ENCODE measurements at regions not wholly inside any gene's neighbourhood (a gene's known extent, or its start where the extent isn't known, plus 50 kb on each side); places are given as distances from the start of the nearest gene placed in this dataset.
A peak's percentile ranks its signal among the peaks of the same experiment; 100 is the strongest.

DNA sequence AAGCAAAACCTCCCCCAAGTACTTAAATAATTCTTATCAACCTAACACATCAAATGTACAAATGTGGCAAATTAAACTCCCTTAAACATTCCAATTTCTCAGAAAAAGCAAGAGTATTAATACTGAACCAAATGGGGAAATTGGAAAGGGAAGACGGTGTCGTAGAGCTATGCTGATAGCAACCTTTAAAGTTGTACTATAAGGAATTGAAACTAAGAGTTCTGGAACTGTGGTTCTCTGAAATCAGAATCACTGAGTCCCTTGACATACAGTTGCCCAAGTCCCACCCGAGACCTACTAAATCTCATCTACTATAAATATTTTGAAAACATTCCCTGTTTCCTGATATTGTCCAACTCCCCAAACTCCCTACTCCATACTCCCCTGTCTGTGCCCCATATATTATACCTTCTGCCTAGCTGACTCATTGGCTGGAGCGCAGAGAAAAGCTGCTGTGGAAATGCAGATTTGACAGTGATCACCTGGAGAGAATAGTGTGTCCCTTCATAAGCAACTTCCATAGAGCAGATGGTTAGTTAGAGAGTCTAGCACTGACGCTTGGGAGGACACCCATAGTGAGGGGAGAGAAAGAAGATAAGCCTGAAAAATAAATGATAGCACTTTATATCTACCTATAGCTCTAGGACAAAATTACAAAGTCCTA, 51.4 kb upstream of the ITM2B start:
- no peak for DNase-seq (ENCODE audit: low spot score)

DNA sequence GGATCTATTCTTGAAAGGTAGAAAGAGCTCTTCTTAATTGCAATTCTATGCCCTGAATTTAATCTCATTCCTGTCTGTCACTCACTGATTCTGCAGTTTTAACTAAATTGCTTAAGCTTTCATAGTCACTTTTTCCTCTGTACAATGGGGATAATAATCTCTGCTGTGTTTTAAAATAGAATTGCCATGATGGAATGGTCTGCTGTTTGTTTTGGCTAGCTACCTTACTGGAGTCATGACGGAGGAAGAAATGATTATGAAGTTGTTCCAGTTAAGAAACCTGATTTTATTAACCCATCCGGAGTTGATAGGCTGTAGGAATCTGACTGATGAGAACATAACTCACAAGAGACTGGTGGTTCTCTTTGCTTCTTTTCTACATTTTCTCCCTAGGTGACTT, 54.9 kb upstream of the ITM2B start:
- no peak for DNase-seq (ENCODE audit: low spot score)

- no peak for DNase-seq (ENCODE audit: low spot score)
Observed at GRCh38 chr13:48176781-48177180, 56.2 kb upstream of the ITM2B start.

DNA sequence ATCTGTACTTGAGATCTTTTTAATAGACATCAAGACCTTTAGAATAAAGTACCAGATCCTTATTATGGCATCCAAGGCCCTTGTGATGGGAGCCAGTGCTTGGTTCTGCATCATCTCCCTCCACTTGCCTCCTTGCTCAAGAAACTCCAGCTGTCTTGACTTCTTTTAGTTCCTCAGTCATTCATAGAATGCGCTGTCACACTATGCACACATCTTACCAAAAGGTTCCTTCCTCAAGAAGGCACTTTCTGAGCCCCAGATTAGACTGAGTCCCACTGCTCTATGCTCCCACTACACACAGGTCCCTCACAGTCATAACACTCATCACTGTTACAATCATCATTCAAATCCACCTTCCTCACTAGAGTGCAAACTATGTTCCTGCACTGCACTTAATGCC, 57.8 kb upstream of the ITM2B start:
- DNase-seq (ENCODE audit: low spot score), result no peak

- no peak for DNase-seq (ENCODE audit: low spot score)
Observed at GRCh38 chr13:48167866-48168265, 65.1 kb upstream of the ITM2B start.

- no peak for DNase-seq (ENCODE audit: low spot score)
Observed at GRCh38 chr13:48165727-48166126, 67.3 kb upstream of the ITM2B start.

DNA sequence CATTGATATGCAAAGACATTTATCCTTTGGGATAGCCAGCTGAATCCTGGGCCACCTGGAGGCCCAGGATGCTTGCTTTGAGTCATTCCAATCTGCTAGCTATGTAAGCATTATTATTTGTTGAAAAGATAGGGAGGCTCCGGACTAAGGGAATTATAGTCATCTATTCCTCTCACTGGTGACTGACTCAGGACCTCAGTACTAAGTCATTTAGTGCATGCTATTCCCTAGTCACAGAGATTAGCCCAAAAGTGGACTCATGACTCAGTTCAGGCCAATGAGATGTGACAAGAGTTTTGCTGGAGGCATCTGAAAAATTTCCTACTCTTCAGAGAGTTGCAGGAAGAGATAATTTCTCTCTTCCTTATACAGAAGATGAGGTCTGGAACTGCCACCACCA, 67.9 kb upstream of the ITM2B start:
- no peak for DNase-seq (ENCODE audit: low spot score)

DNA sequence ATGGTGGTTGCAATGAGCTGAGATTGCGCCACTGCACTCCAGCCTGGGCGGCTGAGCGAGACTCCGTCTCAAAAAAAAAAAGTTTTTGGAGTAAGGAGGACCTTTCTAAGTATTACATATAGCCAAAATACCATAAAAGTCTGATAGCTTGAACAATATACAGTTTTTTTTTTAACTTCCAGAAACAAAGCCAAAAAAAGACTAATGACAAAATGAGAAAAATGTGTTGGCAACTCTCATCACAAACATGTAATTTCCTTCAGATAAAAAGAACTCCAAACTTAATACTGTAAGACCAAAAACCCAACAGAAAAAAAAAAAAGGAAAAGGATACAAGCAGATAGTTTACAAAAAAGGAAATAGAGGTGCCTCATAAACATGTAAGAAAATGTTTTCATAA, 68.2 kb upstream of the MED4 start:
- no peak for DNase-seq (ENCODE audit: low spot score)

GRCh38 chr13:48162217-48162616, 67.3 kb upstream of the MED4 start:
- no peak for DNase-seq (ENCODE audit: low spot score)

GRCh38 chr13:48161530-48162179, 66.8 kb upstream of the MED4 start:
- DNase-seq (ENCODE audit: low spot score), result peak; percentile 44

DNA sequence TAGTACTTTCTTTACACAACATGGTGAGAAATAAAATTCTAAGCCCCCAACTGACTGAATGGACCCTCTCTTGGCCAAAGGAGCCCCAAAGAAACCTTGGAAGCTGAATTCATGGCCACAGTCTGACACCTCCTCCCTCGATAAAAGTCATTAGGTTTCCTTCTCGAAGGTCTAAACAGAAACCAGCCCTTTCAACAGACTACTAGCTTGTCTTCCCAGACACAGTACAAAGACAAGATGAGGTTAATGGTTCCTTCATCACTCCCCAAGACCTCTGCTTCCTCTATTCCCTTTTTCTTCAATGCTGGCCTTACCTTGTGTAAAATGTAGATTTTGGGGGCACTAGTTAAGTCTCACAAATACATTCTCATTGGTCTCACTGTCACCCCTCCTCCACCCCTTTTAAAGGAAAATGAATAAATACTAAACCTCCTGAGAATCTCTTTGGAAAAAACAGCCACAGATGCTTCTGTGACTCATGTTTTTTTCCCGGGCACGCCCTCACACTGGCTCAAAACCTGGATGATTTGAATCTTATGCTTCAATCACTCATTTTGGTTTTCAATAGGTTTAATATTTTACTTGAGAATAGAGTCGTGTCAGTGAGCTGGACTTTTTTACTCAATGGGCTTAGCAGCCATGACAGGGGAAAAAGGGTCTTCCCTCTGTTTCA, 65.8 kb upstream of the MED4 start:
- DNase-seq (ENCODE audit: low spot score), result peak; percentile 41

DNA sequence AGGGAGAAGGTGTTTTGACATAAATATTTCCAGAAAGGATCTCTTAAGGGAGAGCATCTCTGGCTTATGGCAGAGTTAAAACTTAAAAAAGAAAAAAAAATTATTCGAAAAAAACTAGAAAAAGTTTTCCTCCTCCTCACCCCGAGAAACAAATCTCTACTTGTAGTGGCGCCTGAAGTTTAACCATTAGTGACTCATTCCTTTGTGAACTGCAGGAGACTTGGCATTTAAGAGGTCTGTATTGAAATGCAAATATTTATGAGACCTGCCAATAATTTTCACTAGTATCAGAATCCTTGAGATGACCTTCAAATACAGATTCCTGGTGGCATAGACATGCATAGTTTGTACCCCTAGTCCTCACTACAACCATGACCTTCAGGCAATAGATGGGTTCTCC, 64.9 kb upstream of the MED4 start:
- DNase-seq (ENCODE audit: low spot score), result peak; percentile 22

DNA sequence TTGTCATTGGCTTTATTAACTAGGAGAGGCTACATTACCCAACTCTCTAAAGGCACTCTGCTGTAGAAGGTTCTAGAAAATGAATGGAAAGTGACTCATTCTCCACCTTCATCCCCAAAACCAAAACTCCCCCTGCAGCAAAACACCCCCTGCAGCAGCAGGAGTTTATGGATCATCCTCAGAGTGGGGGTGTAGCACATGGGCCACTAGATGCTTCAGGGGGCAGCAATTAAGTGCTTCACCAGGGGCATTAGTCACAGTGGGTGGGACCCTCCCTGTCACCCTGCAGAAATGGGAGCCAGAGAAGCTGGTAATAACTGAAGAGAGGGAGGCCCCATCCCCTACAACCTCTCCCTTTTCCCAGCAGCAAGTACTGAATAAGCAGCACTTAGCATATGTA, 64.5 kb upstream of the MED4 start:
- peak; percentile 36 for DNase-seq (ENCODE audit: low spot score)

DNA sequence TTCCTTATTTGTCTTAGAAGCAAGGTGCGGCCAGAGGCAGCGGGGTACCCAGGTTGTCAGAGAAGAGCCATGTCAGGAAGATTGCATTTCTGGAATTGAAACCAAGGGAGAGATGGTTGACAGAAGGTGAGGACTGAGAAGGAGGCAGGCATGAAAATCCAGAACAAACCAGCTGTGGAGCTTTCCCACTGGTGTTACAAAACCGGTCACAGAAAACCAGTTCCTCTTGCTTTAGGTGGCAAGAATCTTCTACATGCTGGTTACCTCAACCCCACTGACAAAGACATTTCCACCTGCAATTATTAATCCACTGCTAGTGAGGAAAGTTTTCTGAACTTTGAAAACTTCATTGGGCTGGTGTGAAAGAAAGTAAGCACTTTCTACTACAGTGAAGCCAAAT, 64.0 kb upstream of the MED4 start:
- peak; percentile 67 for DNase-seq (ENCODE audit: low spot score)

GRCh38 chr13:48158290-48158689, 63.4 kb upstream of the MED4 start:
- DNase-seq (ENCODE audit: low spot score), result peak; percentile 60

DNA sequence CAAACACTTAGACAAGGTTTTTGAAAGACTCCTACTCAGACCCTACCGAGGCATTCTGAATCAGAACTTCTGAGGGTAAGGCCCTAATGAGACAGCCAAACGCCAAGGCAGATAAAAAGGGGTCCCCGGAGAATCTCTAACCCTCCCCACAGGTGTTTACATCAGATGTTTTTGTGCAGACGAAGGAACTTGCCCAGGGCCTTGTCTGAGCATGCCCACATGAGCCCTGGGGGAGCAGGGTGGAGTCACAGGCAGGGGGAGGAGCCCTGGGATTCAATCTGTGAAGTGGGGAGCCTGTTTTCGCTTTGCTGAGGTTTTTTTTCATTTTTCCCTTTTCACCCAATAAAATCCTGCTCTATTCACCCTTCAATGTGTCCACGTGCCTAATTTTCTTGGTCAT, 61.6 kb upstream of the MED4 start:
- peak; percentile 58 for DNase-seq (ENCODE audit: low spot score)

DNA sequence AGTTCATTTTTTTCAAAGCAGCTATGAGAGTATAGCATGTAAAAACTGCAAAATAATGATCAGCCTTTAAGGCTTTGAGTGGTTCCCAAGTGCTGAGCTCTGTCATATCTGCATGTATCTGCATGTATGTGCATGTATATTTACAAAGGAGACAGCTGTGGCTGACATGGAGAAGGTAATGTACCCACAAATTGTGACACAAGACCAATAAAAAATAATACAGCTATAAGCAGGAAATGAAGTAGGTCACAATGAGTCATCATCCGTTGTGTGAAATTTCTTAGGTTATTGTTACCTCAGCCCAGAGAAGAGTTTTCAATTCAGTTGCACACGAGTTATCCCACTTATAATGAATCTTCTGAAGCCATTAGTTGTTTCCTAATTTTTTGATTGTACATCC, 60.9 kb upstream of the MED4 start:
- no peak for DNase-seq (ENCODE audit: low spot score)

- no peak for DNase-seq (ENCODE audit: low spot score)
Observed at GRCh38 chr13:48154671-48155070, 59.8 kb upstream of the MED4 start.

- no peak for DNase-seq (ENCODE audit: low spot score)
Observed at GRCh38 chr13:48153186-48153585, 58.3 kb upstream of the MED4 start.

DNA sequence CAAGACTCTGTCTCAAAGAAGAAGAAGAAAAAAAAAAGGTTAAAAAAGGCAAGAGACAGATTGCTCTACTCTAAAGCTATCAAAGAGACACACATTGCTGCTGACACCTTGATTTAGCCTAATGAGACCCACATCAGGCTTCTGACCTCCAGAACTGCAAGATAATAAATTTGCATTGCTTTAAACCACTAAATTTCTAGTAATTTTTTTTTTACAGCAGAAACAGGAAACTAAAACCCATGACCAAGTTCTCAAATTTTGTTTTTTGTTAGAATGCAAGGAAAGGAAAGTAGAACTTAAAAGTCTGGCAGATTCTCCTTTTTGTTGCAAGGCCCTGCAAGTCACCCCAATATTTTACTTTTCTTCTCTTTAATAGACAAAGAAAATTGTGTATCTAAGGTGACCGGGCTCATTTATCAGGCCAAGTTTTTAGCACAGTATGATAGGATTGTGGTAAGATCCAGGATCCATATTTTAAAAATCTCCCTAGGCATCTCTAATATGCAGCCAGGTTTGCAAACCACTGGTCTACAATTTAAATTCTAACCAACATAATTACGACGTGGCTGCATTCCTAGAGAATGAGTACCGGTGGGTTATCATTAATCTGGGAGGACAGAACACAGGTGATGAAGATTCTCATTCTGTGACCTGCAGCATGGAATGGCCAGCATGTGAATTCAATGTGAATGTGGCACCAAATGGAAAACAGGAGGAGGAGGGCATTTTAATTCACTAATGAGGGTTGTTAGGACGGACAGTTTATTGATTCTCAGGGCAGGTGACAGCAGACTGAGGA, 56.7 kb upstream of the MED4 start:
- DNase-seq (ENCODE audit: low spot score), result no peak

GRCh38 chr13:48148454-48148853, 53.5 kb upstream of the MED4 start:
- DNase-seq (ENCODE audit: low spot score), result no peak

- DNase-seq (ENCODE audit: low spot score), result no peak
Observed at GRCh38 chr13:48146636-48147035, 51.7 kb upstream of the MED4 start.

- no peak for DNase-seq (ENCODE audit: low spot score)
Observed at GRCh38 chr13:48146122-48146521, 51.2 kb upstream of the MED4 start.
